OCI-LY1 (cell line): ENCODE measurements at regions not wholly inside any gene's neighbourhood (a gene's known extent, or its start where the extent isn't known, plus 50 kb on each side); places are given as distances from the start of the nearest gene placed in this dataset.

Experiments used
- H2AFZ ChIP-seq: fragments of 200-600 bp; sonication (generic), shearing (Covaris generic); 2 replicates; pipeline ENCODE4 v1.6.0; 2014; ENCODE audit warnings: antibody characterized with exemption, mild to moderate bottlenecking, low read length
- H3F3A ChIP-seq: fragments of 200-600 bp; sonication (generic), shearing (Covaris generic); 2 replicates; pipeline ENCODE4 v1.6.0; 2014; ENCODE audit warnings: mild to moderate bottlenecking, antibody characterized with exemption, low read length, moderate library complexity; ENCODE audit not compliant: insufficient read depth
- H3K27ac ChIP-seq: fragments of 200-600 bp; sonication (generic); 2 replicates; pipeline ENCODE4 v1.5.1; 2014; ENCODE audit warnings: low read length, mixed run types, mild to moderate bottlenecking, low read depth; ENCODE audit not compliant: poor library complexity, severe bottlenecking
- H3K27me3 ChIP-seq: fragments of 200-600 bp; sonication (generic); 2 replicates; pipeline ENCODE4 v1.6.0; 2014; ENCODE audit warnings: antibody characterized with exemption, mild to moderate bottlenecking, low read length, moderate library complexity; ENCODE audit not compliant: insufficient read depth
- H3K36me3 ChIP-seq: fragments of 200-600 bp; sonication (generic); 2 replicates; pipeline ENCODE4 v1.6.1; 2014; ENCODE audit warnings: mild to moderate bottlenecking, antibody characterized with exemption, low read length, moderate library complexity, mixed read lengths; ENCODE audit not compliant: insufficient read depth
- H3K4me1 ChIP-seq: fragments of 200-600 bp; sonication (generic); 2 replicates; pipeline ENCODE4 v1.5.1; 2014; ENCODE audit warnings: mild to moderate bottlenecking, low read length, moderate library complexity; ENCODE audit not compliant: insufficient read depth, severe bottlenecking
- H3K4me2 ChIP-seq: fragments of 200-600 bp; sonication (generic), shearing (Covaris generic); 2 replicates; pipeline ENCODE4 v1.6.1; 2014; ENCODE audit warnings: low read length
- H3K4me3 ChIP-seq: fragments of 200-600 bp; sonication (generic); 2 replicates; pipeline ENCODE4 v1.5.1; 2014; ENCODE audit warnings: low read length, low read depth, mild to moderate bottlenecking, mixed read lengths; ENCODE audit not compliant: poor library complexity, severe bottlenecking
- H3K79me2 ChIP-seq: fragments of 200-600 bp; shearing (Covaris generic); 2 replicates; pipeline ENCODE4 v1.6.1; 2016; ENCODE audit warnings: mixed run types, low read length, mixed read lengths; ENCODE audit not compliant: insufficient read depth
- H3K9ac ChIP-seq: fragments of 200-600 bp; sonication (generic), shearing (Covaris generic); 2 replicates; pipeline ENCODE4 v1.6.1; 2014; ENCODE audit warnings: mild to moderate bottlenecking, low read length, mixed read lengths
- H3K9me2 ChIP-seq: fragments of 200-600 bp; sonication (generic), shearing (Covaris generic); 2 replicates; pipeline ENCODE4 v1.6.1; 2014; ENCODE audit warnings: low read depth, mild to moderate bottlenecking, low read length, mixed read lengths
- H3K9me3 ChIP-seq: fragments of 200-600 bp; shearing (Covaris generic); 2 replicates; pipeline ENCODE4 v1.6.1; 2014; ENCODE audit warnings: low read length, mixed read lengths
- H4K20me1 ChIP-seq: fragments of 200-600 bp; sonication (generic), shearing (Covaris generic); 2 replicates; pipeline ENCODE4 v1.6.0; 2016; ENCODE audit warnings: mild to moderate bottlenecking, low read length; ENCODE audit not compliant: insufficient read depth
- CTCF ChIP-seq: fragments of 200-600 bp; sonication (generic), shearing (Covaris generic); IDR thresholded peaks from 2 replicates; pipeline ENCODE4 v1.5.1; 2017; ENCODE audit warnings: mild to moderate bottlenecking, antibody characterized with exemption, low read length, moderate library complexity, mixed read lengths
- EZH2 ChIP-seq: fragments of 200-600 bp; sonication (generic), shearing (Covaris generic); IDR thresholded peaks from 2 replicates; pipeline ENCODE4 v1.8.0; 2017; ENCODE audit warnings: borderline replicate concordance, mixed run types, mild to moderate bottlenecking, antibody characterized with exemption, low read length, moderate library complexity, mixed read lengths

- no peak overlapping the region for H3K9ac ChIP-seq
- H3K27ac ChIP-seq, result no peak overlapping the region
- no peaks in the 10 kb centered on the region for H3K4me1 ChIP-seq
- H3K27me3 ChIP-seq, result no peaks in the 10 kb centered on the region
- peaks cover 5% of the 10 kb centered on the region; the same call in 1 of the 2 replicates for H3F3A ChIP-seq
- H3K79me2 ChIP-seq, result no peaks in the 10 kb centered on the region
- no peaks in the 10 kb centered on the region for H4K20me1 ChIP-seq
- H3K4me2 ChIP-seq, result no peak overlapping the region
- TF ChIP-seq CTCF (no peak), EZH2 (no peak)
- H3K9me2 ChIP-seq, result no peaks in the 10 kb centered on the region
- no peaks in the 10 kb centered on the region for H3K36me3 ChIP-seq
- peaks cover 48% of the 10 kb centered on the region for H3K9me3 ChIP-seq
- H3K4me3 ChIP-seq, result no peak overlapping the region
- no peak overlapping the region for H2AFZ ChIP-seq
Observed at GRCh38 chr4:175215657-175216056, 297.5 kb downstream of the ADAM29 start.

GRCh38 chr4:175229154-175229553 lies 311.0 kb downstream of the ADAM29 start:
- Histone ChIP-seq H4K20me1 (no peaks in the 10 kb centered on the region), H3K9me2 (no peaks in the 10 kb centered on the region), H3K27ac (no peak overlapping the region), H3K9me3 (0 out of 2 replicates have a peak, but pooled peaks cover 2% of the 10 kb centered on the region), H3K27me3 (no peaks in the 10 kb centered on the region), H3F3A (no peaks in the 10 kb centered on the region), H3K4me1 (no peaks in the 10 kb centered on the region), H3K36me3 (no peaks in the 10 kb centered on the region), H3K79me2 (no peaks in the 10 kb centered on the region), H3K4me3 (no peak overlapping the region), H2AFZ (peak overlapping the region; percentile 4; the same call in 1 of the 2 replicates), H3K4me2 (no peak overlapping the region), H3K9ac (no peak overlapping the region)
- no peak for TF ChIP-seq CTCF
- no peak for TF ChIP-seq EZH2

GRCh38 chr4:175234162-175234561 lies 316.0 kb downstream of the ADAM29 start:
- H3K9me3 ChIP-seq, result 0 out of 2 replicates have a peak, but pooled peaks cover 1% of the 10 kb centered on the region
- no peak overlapping the region for H3K4me2 ChIP-seq
- no peak overlapping the region for H3K9ac ChIP-seq
- no peaks in the 10 kb centered on the region for H3K36me3 ChIP-seq
- no peak overlapping the region for H3K4me3 ChIP-seq
- TF ChIP-seq CTCF, result no peak
- no peak for TF ChIP-seq EZH2
- no peaks in the 10 kb centered on the region for H3K4me1 ChIP-seq
- H3K79me2 ChIP-seq, result no peaks in the 10 kb centered on the region
- H3K9me2 ChIP-seq, result no peaks in the 10 kb centered on the region
- no peaks in the 10 kb centered on the region for H3F3A ChIP-seq
- H3K27ac ChIP-seq, result no peak overlapping the region
- no peaks in the 10 kb centered on the region for H4K20me1 ChIP-seq
- no peaks in the 10 kb centered on the region for H3K27me3 ChIP-seq
- H2AFZ ChIP-seq, result no peak overlapping the region
